Activated CD8-positive, alpha-beta T cell treated with anti-CD3 and anti-CD28 coated beads, Interleukin-2, amount 10 ng/mL, durations not matched to agents 7 days and 5 days (primary cell): ENCODE measurements at regions not wholly inside any gene's neighbourhood (a gene's known extent, or its start where the extent isn't known, plus 50 kb on each side); places are given as distances from the start of the nearest gene placed in this dataset.

Experiments used
- ATAC-seq: fragments of 150-1000 bp; cut with Tn5 transposase; one replicate; pipeline ENCODE4 v1.10.0; 2021; ENCODE audit warnings: moderate library complexity
- CTCF ChIA-PET: fragments of 350-600 bp; sonication (Branson Sonifier 250); formaldehyde crosslinking; loops from one replicate; lab custom pipeline; 2021; ENCODE audit warnings: antibody characterized with exemption; lab: Charles Lee
- POLR2A ChIA-PET: fragments of 350-600 bp; sonication (Branson Sonifier 250); formaldehyde crosslinking; loops from one replicate; lab custom pipeline; 2021; ENCODE audit warnings: antibody characterized with exemption; lab: Charles Lee
- DNase-seq: peaks from one replicate; pipeline ENCODE4 v3.0.0-alpha.2; 2020
- H3K27ac Mint-ChIP-seq: one replicate; pipeline ENCODE4 v1.8.0; 2021; ENCODE audit warnings: mild to moderate bottlenecking, mixed read lengths
- H3K27me3 Mint-ChIP-seq: one replicate; pipeline ENCODE4 v1.8.0; 2021; ENCODE audit warnings: low read depth, mixed read lengths
- H3K36me3 Mint-ChIP-seq: one replicate; pipeline ENCODE4 v1.8.0; 2021; ENCODE audit warnings: low read depth, mixed read lengths
- H3K4me1 Mint-ChIP-seq: one replicate; pipeline ENCODE4 v1.8.0; 2021; ENCODE audit warnings: low read depth, mixed read lengths
- H3K4me3 Mint-ChIP-seq: one replicate; pipeline ENCODE4 v1.8.0; 2021; ENCODE audit warnings: mild to moderate bottlenecking, mixed read lengths
- H3K9me3 Mint-ChIP-seq: one replicate; pipeline ENCODE4 v1.8.0; 2022; ENCODE audit warnings: mixed read lengths; ENCODE audit not compliant: insufficient read depth

- no peak for ATAC-seq
- CTCF ChIA-PET: no interaction called here
Measured at GRCh38 chr1:79847700-79848099, 841.2 kb upstream of the ADGRL4 start.

GRCh38 chr1:79845936-79846335 is 839.4 kb upstream of the ADGRL4 start:
- no peaks in the 10 kb centered on the region for H3K27me3 Mint-ChIP-seq

More at GRCh38 chr1:79847700-79848099, 841.2 kb upstream of the ADGRL4 start:
- no peak overlapping the region for H3K27ac Mint-ChIP-seq
- POLR2A ChIA-PET: no interaction called here
- no peak for DNase-seq
- no peaks in the 10 kb centered on the region for H3K4me1 Mint-ChIP-seq
- H3K27me3 Mint-ChIP-seq: no peaks in the 10 kb centered on the region
- H3K36me3 Mint-ChIP-seq: no peaks in the 10 kb centered on the region
- no peak overlapping the region for H3K4me3 Mint-ChIP-seq
- H3K9me3 Mint-ChIP-seq: peaks cover 10% of the 10 kb centered on the region

GRCh38 chr1:79842811-79843210 is 836.3 kb upstream of the ADGRL4 start:
- H3K9me3 Mint-ChIP-seq: peaks cover 24% of the 10 kb centered on the region
- no peak overlapping the region for H3K27ac Mint-ChIP-seq
- ATAC-seq (no peak), DNase-seq (no peak)
- CTCF ChIA-PET: no interaction called here
- H3K27me3 Mint-ChIP-seq: no peaks in the 10 kb centered on the region
- H3K36me3 Mint-ChIP-seq: no peaks in the 10 kb centered on the region
- H3K4me1 Mint-ChIP-seq: no peaks in the 10 kb centered on the region
- POLR2A ChIA-PET: no interaction called here
- no peak overlapping the region for H3K4me3 Mint-ChIP-seq

More at GRCh38 chr1:79845936-79846335, 839.4 kb upstream of the ADGRL4 start:
- H3K36me3 Mint-ChIP-seq: no peaks in the 10 kb centered on the region
- no peak overlapping the region for H3K27ac Mint-ChIP-seq
- ChIA-PET CTCF (no interaction called here), POLR2A (no interaction called here)
- no peak overlapping the region for H3K4me3 Mint-ChIP-seq
- DNase-seq (no peak), ATAC-seq (no peak)
- H3K4me1 Mint-ChIP-seq: no peaks in the 10 kb centered on the region
- H3K9me3 Mint-ChIP-seq: peaks cover 15% of the 10 kb centered on the region

- CTCF ChIA-PET: no interaction called here
- Mint-ChIP-seq H3K4me1 (no peaks in the 10 kb centered on the region), H3K27me3 (no peaks in the 10 kb centered on the region), H3K4me3 (no peak overlapping the region), H3K27ac (no peak overlapping the region), H3K36me3 (no peaks in the 10 kb centered on the region), H3K9me3 (peaks cover 22% of the 10 kb centered on the region)
- ATAC-seq (no peak), DNase-seq (no peak)
- POLR2A ChIA-PET: no interaction called here
Measured at GRCh38 chr1:79839882-79840281, 833.4 kb upstream of the ADGRL4 start.

- POLR2A ChIA-PET: no interaction called here
- no peak for ATAC-seq
- no peaks in the 10 kb centered on the region for H3K36me3 Mint-ChIP-seq
- no peak for DNase-seq
- no peak overlapping the region for H3K4me3 Mint-ChIP-seq
- H3K9me3 Mint-ChIP-seq: no peaks in the 10 kb centered on the region
- no peak overlapping the region for H3K27ac Mint-ChIP-seq
- H3K4me1 Mint-ChIP-seq: no peaks in the 10 kb centered on the region
- H3K27me3 Mint-ChIP-seq: no peaks in the 10 kb centered on the region
- CTCF ChIA-PET: no interaction called here
Measured at GRCh38 chr1:79827446-79827845, 820.9 kb upstream of the ADGRL4 start.

- Mint-ChIP-seq H3K4me3 (no peak overlapping the region), H3K36me3 (no peaks in the 10 kb centered on the region), H3K27ac (no peak overlapping the region), H3K9me3 (no peaks in the 10 kb centered on the region), H3K4me1 (no peaks in the 10 kb centered on the region), H3K27me3 (no peaks in the 10 kb centered on the region)
- no peak for ATAC-seq
- DNase-seq: no peak
- ChIA-PET POLR2A (no interaction called here), CTCF (no interaction called here)
Measured at GRCh38 chr1:79825551-79825950, 819.0 kb upstream of the ADGRL4 start.

- H3K27ac Mint-ChIP-seq: no peak overlapping the region
- no peaks in the 10 kb centered on the region for H3K27me3 Mint-ChIP-seq
- H3K4me1 Mint-ChIP-seq: no peaks in the 10 kb centered on the region
- no peaks in the 10 kb centered on the region for H3K9me3 Mint-ChIP-seq
- H3K4me3 Mint-ChIP-seq: no peak overlapping the region
- CTCF ChIA-PET: interaction anchor here (0.9 kb wide), 1 partner anchor 562 kb away, joined by 3 read pairs; no protein-coding TSS in a partner anchor
- DNase-seq (no peak), ATAC-seq (no peak)
- POLR2A ChIA-PET: no interaction called here
- H3K36me3 Mint-ChIP-seq: no peaks in the 10 kb centered on the region
Measured at GRCh38 chr1:79822053-79822452, 815.5 kb upstream of the ADGRL4 start.

GRCh38 chr1:79819140-79819539 is 812.6 kb upstream of the ADGRL4 start:
- ChIA-PET POLR2A (no interaction called here), CTCF (no interaction called here)

GRCh38 chr1:79817031-79817560 is 810.6 kb upstream of the ADGRL4 start:
- Mint-ChIP-seq H3K27ac (no peak overlapping the region), H3K36me3 (no peaks in the 10 kb centered on the region), H3K4me3 (no peak overlapping the region), H3K9me3 (peaks cover 4% of the 10 kb centered on the region), H3K4me1 (no peaks in the 10 kb centered on the region), H3K27me3 (no peaks in the 10 kb centered on the region)
- POLR2A ChIA-PET: no interaction called here
- ATAC-seq (no peak), DNase-seq (no peak)
- CTCF ChIA-PET: no interaction called here

More at GRCh38 chr1:79819140-79819539, 812.6 kb upstream of the ADGRL4 start:
- Mint-ChIP-seq H3K27me3 (no peaks in the 10 kb centered on the region), H3K27ac (no peak overlapping the region), H3K9me3 (peaks cover 4% of the 10 kb centered on the region), H3K4me3 (no peak overlapping the region), H3K4me1 (no peaks in the 10 kb centered on the region), H3K36me3 (no peaks in the 10 kb centered on the region)
- ATAC-seq: no peak
- DNase-seq: no peak

GRCh38 chr1:79815115-79815514 is 808.6 kb upstream of the ADGRL4 start:
- ChIA-PET POLR2A (no interaction called here), CTCF (no interaction called here)
- ATAC-seq: no peak
- Mint-ChIP-seq H3K27ac (no peak overlapping the region), H3K9me3 (peaks cover 4% of the 10 kb centered on the region), H3K27me3 (no peaks in the 10 kb centered on the region), H3K36me3 (no peaks in the 10 kb centered on the region), H3K4me1 (no peaks in the 10 kb centered on the region), H3K4me3 (no peak overlapping the region)
- no peak for DNase-seq

GRCh38 chr1:79811173-79811572 is 804.6 kb upstream of the ADGRL4 start:
- no peaks in the 10 kb centered on the region for H3K4me1 Mint-ChIP-seq
- ATAC-seq (no peak), DNase-seq (no peak)
- H3K4me3 Mint-ChIP-seq: no peak overlapping the region
- no peaks in the 10 kb centered on the region for H3K36me3 Mint-ChIP-seq
- ChIA-PET POLR2A (no interaction called here), CTCF (no interaction called here)
- H3K27ac Mint-ChIP-seq: no peak overlapping the region
- no peaks in the 10 kb centered on the region for H3K27me3 Mint-ChIP-seq
- peaks cover 18% of the 10 kb centered on the region for H3K9me3 Mint-ChIP-seq

GRCh38 chr1:79808816-79809475 is 802.4 kb upstream of the ADGRL4 start:
- ChIA-PET POLR2A (no interaction called here), CTCF (no interaction called here)
- Mint-ChIP-seq H3K4me1 (no peaks in the 10 kb centered on the region), H3K27me3 (no peaks in the 10 kb centered on the region), H3K9me3 (peaks cover 14% of the 10 kb centered on the region), H3K27ac (no peak overlapping the region), H3K4me3 (no peak overlapping the region), H3K36me3 (no peaks in the 10 kb centered on the region)
- no peak for DNase-seq
- ATAC-seq: no peak
